Thymus (tissue), 11 donors: ENCODE measurements at regions not wholly inside any gene's neighbourhood (a gene's known extent, or its start where the extent isn't known, plus 50 kb on each side); places are given as distances from the start of the nearest gene placed in this dataset.

Experiments
- DNase-seq, 9 donors: peaks; one replicate each; pipeline ENCODE4 v3.0.0-alpha.2; 2013; ENCODE audit warnings: low spot score in 9 of 9, low read depth in 6 of 9, missing footprints in 1 of 9
- H3K27ac ChIP-seq, 2 donors: one replicate each; pipeline ENCODE4 v1.5.1; 2013; ENCODE audit warnings: control low read depth in 1 of 2, low read depth in 1 of 2, low read length in 1 of 2, mild to moderate bottlenecking in 1 of 2, moderate library complexity in 1 of 2
- H3K27me3 ChIP-seq, 2 donors: one replicate each; pipeline ENCODE4 v1.5.1; 2013; ENCODE audit warnings: low read length in 1 of 2; ENCODE audit not compliant: control insufficient read depth in 2 of 2, insufficient read depth in 1 of 2
- H3K36me3 ChIP-seq, 2 donors: one replicate each; pipeline ENCODE4 v1.5.1; 2013; ENCODE audit warnings: low read length in 1 of 2, mild to moderate bottlenecking in 1 of 2, moderate library complexity in 1 of 2; ENCODE audit not compliant: control insufficient read depth in 2 of 2, insufficient read depth in 2 of 2
- H3K4me1 ChIP-seq, 2 donors: one replicate each; pipeline ENCODE4 v1.5.1; 2013; ENCODE audit warnings: low read length in 2 of 2; ENCODE audit not compliant: control insufficient read depth in 2 of 2, insufficient read depth in 2 of 2
- H3K4me3 ChIP-seq, 2 donors: one replicate each; pipeline ENCODE4 v1.5.1; 2013; ENCODE audit warnings: low read length in 2 of 2, control low read depth in 1 of 2, mild to moderate bottlenecking in 1 of 2
- H3K9me3 ChIP-seq, 2 donors: one replicate each; pipeline ENCODE4 v1.5.1; 2013; ENCODE audit warnings: low read length in 1 of 2, mild to moderate bottlenecking in 1 of 2; ENCODE audit not compliant: control insufficient read depth in 2 of 2, insufficient read depth in 1 of 2
- WGBS: extraction: QIAGEN DNeasy Blood & Tissue Kit; methylation state at CpG from one replicate; pipeline ENCODE4 v1.1.7; 2013; 5-methylcytosine and 5-hydroxymethylcytosine counted together
- donor health status: healthy.

- no peak for DNase-seq
- H3K27ac ChIP-seq = no peak overlapping the region
- no peaks in the 10 kb centered on the region for H3K4me1 ChIP-seq
- no peaks in the 10 kb centered on the region for H3K9me3 ChIP-seq
- H3K27me3 ChIP-seq = no peaks in the 10 kb centered on the region
- no peak overlapping the region for H3K4me3 ChIP-seq
- 89% methylated on average over 5 of the region's 5 CpGs for WGBS
- H3K36me3 ChIP-seq = no peaks in the 10 kb centered on the region
Observed at GRCh38 chr20:19094959-19095541, 117.4 kb upstream of the SLC24A3 start.

- Histone ChIP-seq H3K27ac (no peak overlapping the region), H3K4me1 (no peaks in the 10 kb centered on the region), H3K4me3 (no peak overlapping the region), H3K27me3 (no peaks in the 10 kb centered on the region), H3K9me3 (no peaks in the 10 kb centered on the region), H3K36me3 (no peaks in the 10 kb centered on the region)
- WGBS = 94% methylated on average over 5 of the region's 5 CpGs
- DNase-seq = no peak
Observed at GRCh38 chr20:19095762-19096161, 116.7 kb upstream of the SLC24A3 start.

GRCh38 chr20:19096843-19097242, 115.6 kb upstream of the SLC24A3 start:
- no peak for DNase-seq
- Histone ChIP-seq H3K4me3 (no peak overlapping the region), H3K36me3 (no peaks in the 10 kb centered on the region), H3K27ac (no peak overlapping the region), H3K27me3 (no peaks in the 10 kb centered on the region), H3K4me1 (no peaks in the 10 kb centered on the region), H3K9me3 (no peaks in the 10 kb centered on the region)
- WGBS = 97% methylated on average over 2 of the region's 2 CpGs

- Histone ChIP-seq H3K4me1 (no peaks in the 10 kb centered on the region), H3K9me3 (no peaks in the 10 kb centered on the region), H3K27ac (no peak overlapping the region), H3K4me3 (no peak overlapping the region), H3K36me3 (no peaks in the 10 kb centered on the region), H3K27me3 (no peaks in the 10 kb centered on the region)
- 95% methylated on average over 4 of the region's 4 CpGs for WGBS
- DNase-seq = no peak
Observed at GRCh38 chr20:19098117-19098516, 114.3 kb upstream of the SLC24A3 start.

DNA sequence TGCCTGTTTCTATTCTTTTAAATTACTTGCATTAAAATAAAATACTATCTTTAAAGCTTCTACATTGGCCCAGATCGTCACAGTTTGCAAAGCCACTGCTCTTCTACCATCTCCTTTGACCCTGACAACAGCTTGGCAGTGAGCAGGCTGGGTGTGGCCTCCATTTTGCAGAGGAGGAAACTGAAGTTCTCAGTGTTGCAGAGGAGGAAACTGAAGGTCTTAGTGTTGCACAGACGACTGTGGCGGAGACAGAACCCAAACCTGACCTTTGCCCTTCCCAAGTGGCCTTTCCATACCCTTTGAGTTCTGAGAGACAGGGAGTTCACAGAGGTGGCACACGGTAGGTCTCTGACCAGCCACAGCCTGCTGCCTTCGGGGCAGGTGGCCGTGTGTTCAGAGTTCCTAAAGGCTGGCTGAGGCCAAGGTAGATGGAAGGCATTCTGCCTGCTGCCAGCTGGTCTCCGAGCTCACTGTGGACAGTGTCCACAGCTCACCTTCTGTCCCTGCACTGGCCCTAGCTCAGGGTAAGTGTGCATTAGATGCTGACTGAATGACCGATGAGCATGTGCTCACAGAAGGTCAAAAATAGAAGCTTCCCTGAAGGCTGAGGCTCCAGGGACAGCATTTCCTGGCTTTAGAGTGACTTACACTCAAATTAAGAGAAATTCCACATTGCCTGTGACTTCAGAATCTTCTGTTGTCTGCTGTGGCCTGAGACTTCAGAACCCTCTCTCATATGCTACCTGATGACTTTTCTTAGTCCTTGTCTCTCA, 113.5 kb upstream of the SLC24A3 start:
- H3K4me1 ChIP-seq = no peaks in the 10 kb centered on the region
- 88% methylated on average over 8 of the region's 8 CpGs for WGBS
- H3K27me3 ChIP-seq = no peaks in the 10 kb centered on the region
- H3K27ac ChIP-seq = no peak overlapping the region
- no peaks in the 10 kb centered on the region for H3K36me3 ChIP-seq
- H3K4me3 ChIP-seq = no peak overlapping the region
- no peak for DNase-seq
- H3K9me3 ChIP-seq = no peaks in the 10 kb centered on the region

GRCh38 chr20:19099596-19100545, 112.6 kb upstream of the SLC24A3 start:
- Histone ChIP-seq H3K9me3 (no peaks in the 10 kb centered on the region), H3K27me3 (no peaks in the 10 kb centered on the region), H3K27ac (no peak overlapping the region), H3K4me3 (no peak overlapping the region), H3K36me3 (no peaks in the 10 kb centered on the region), H3K4me1 (no peaks in the 10 kb centered on the region)
- no peak for DNase-seq
- 92% methylated on average over 18 of the region's 18 CpGs for WGBS

GRCh38 chr20:19100975-19101374, 111.5 kb upstream of the SLC24A3 start:
- no peaks in the 10 kb centered on the region for H3K9me3 ChIP-seq
- 94% methylated on average over 4 of the region's 4 CpGs for whole genome bisulfite sequencing
- H3K27ac ChIP-seq = no peak overlapping the region
- H3K36me3 ChIP-seq = no peaks in the 10 kb centered on the region
- H3K4me3 ChIP-seq = no peak overlapping the region
- no peaks in the 10 kb centered on the region for H3K4me1 ChIP-seq
- no peaks in the 10 kb centered on the region for H3K27me3 ChIP-seq
- DNase-seq = no peak

DNA sequence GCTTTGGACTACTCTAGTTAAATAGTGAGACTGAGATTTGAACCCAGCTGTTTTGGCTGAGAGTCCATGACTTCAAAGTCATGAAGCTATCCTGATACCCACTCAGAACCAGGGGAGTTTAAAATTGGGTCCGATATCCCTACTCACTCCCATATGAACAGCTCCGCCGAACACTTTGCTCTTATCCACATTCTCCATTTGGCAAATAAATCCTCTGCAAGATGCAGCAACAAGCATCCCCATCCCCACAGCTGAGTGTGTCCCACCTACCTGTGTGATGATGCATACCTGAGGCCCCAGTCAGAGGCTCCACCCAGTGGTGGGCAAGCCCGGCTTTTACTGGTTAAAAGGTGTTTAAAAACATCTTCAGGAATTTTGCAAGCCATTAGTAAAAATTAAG, 108.3 kb upstream of the SLC24A3 start:
- Histone ChIP-seq H3K27ac (no peak overlapping the region), H3K4me3 (no peak overlapping the region), H3K4me1 (no peaks in the 10 kb centered on the region), H3K27me3 (no peaks in the 10 kb centered on the region), H3K9me3 (no peaks in the 10 kb centered on the region), H3K36me3 (no peaks in the 10 kb centered on the region)
- WGBS = 98% methylated on average over 4 of the region's 4 CpGs
- no peak for DNase-seq

DNA sequence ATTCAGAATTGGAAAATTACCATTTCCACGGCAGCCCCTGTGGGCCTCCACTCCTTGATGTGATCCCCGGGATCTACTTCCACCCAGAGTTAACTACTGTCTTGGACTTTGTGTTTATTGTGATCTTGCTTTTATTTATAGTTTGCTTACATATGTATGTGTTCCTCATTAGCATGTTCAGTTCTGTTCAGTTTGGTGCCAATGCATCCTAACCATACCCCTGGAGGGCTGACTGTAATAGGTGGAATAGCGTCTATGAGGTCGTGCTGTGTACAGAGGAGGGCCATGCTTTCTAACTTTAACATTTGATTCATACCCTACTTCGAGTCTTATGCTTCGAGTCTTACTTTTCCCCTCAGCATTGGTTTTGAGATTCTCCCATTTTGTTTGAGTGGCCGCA, 104.3 kb upstream of the SLC24A3 start:
- no peak for DNase-seq
- no peaks in the 10 kb centered on the region for H3K4me1 ChIP-seq
- no peaks in the 10 kb centered on the region for H3K9me3 ChIP-seq
- H3K27ac ChIP-seq = no peak overlapping the region
- no peaks in the 10 kb centered on the region for H3K27me3 ChIP-seq
- no peaks in the 10 kb centered on the region for H3K36me3 ChIP-seq
- 83% methylated on average over 7 of the region's 7 CpGs for WGBS
- H3K4me3 ChIP-seq = no peak overlapping the region
